ENCODE measurements at regions not wholly inside any gene's neighbourhood (a gene's known extent, or its start where the extent isn't known, plus 50 kb on each side); places are given as distances from the start of the nearest gene placed in this dataset.
A peak's percentile ranks its signal among the peaks of the same experiment; 100 is the strongest.

DNA sequence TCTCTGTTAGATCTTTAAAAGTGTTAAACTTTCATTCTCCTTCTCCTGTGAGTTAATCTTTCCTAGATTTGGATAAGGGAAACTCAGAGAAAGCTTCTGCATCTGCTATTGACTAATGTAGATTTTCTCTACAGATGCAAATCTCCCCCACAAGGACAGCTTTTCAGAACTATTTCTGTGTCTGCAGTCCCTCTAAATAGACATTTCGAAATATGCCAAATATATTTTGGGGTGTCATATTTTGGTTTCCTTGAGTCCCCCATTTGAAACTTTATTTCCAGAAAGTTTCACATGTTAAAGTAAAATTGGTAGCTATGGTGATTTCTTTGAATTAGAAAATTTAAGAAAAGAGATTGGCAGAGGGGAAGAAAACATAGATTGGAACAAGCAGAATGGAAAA lies 852.3 kb upstream of the ALCAM start:
- H2AFZ ChIP-seq (ENCODE audit: low read length): no peak overlapping the region
- no peak overlapping the region for H3K9ac ChIP-seq (ENCODE audit: low read length)
- H4K20me1 ChIP-seq (ENCODE audit: insufficient read depth, low read length): no peaks in the 10 kb centered on the region
- peaks cover 12% of the 10 kb centered on the region for H3K4me1 ChIP-seq (ENCODE audit: low read length)
- no peak overlapping the region for H3K4me2 ChIP-seq (ENCODE audit: low read depth, low read length)
- no peak overlapping the region for H3K4me3 ChIP-seq (ENCODE audit: low read length)
- TF ChIP-seq EZH2phosphoT487 (IDR thresholded peaks at IDR 0.05; ENCODE audit: low read length): no peak
- TF ChIP-seq EZH2 (optimal IDR thresholded peaks at IDR 0.05; ENCODE audit: low read depth, low read length): no peak
- TF ChIP-seq, protein P1, sequence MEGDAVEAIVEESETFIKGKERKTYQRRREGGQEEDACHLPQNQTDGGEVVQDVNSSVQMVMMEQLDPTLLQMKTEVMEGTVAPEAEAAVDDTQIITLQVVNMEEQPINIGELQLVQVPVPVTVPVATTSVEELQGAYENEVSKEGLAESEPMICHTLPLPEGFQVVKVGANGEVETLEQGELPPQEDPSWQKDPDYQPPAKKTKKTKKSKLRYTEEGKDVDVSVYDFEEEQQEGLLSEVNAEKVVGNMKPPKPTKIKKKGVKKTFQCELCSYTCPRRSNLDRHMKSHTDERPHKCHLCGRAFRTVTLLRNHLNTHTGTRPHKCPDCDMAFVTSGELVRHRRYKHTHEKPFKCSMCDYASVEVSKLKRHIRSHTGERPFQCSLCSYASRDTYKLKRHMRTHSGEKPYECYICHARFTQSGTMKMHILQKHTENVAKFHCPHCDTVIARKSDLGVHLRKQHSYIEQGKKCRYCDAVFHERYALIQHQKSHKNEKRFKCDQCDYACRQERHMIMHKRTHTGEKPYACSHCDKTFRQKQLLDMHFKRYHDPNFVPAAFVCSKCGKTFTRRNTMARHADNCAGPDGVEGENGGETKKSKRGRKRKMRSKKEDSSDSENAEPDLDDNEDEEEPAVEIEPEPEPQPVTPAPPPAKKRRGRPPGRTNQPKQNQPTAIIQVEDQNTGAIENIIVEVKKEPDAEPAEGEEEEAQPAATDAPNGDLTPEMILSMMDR (IDR thresholded peaks at IDR 0.05; ENCODE audit: low read length): no peak
- no peaks in the 10 kb centered on the region for H3K9me3 ChIP-seq (replicated peaks; ENCODE audit: insufficient read depth, low read length)
- no peaks in the 10 kb centered on the region for H3K79me2 ChIP-seq (ENCODE audit: low read length)
- no peak overlapping the region for H3K27ac ChIP-seq (ENCODE audit: low read length)
- H3K36me3 ChIP-seq (replicated peaks; ENCODE audit: insufficient read depth, low read length): no peaks in the 10 kb centered on the region
- no peak for DNase-seq
- no peaks in the 10 kb centered on the region for H3K27me3 ChIP-seq (replicated peaks; ENCODE audit: insufficient read depth, low read length)
- no peaks in the 10 kb centered on the region for H3K9me2 ChIP-seq (replicated peaks; ENCODE audit: insufficient read depth, low read length)
- peaks cover under 1% of the 10 kb centered on the region; the same call in 1 of the 2 replicates for H3F3A ChIP-seq (ENCODE audit: insufficient read depth, low read length)

DNA sequence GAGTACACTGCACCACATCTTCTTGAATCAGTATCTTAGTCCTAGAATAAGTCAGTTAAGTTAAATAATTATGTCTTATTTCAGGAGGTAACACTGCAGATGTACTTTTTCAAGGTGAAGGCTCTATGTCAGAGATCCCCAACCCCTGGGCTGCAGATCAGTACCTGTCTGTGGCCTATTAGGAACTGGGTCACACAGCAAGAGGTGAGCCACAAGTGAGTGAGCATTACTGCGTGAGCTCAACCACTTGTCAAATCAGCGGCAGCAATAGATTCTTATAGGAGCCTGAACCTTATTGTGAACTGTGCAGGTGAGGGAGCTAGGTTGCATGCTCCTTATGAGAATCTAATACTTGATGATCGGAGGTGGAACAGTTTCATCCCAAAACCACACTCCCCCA lies 851.9 kb upstream of the ALCAM start:
- H3K36me3 ChIP-seq (replicated peaks; ENCODE audit: insufficient read depth, low read length): no peaks in the 10 kb centered on the region
- no peak for DNase-seq
- peaks cover 16% of the 10 kb centered on the region for H3K4me1 ChIP-seq (ENCODE audit: low read length)
- H3K4me2 ChIP-seq (ENCODE audit: low read depth, low read length): no peak overlapping the region
- no peak overlapping the region for H2AFZ ChIP-seq (ENCODE audit: low read length)
- H3K27ac ChIP-seq (ENCODE audit: low read length): no peak overlapping the region
- H3F3A ChIP-seq (ENCODE audit: insufficient read depth, low read length): peaks cover 3% of the 10 kb centered on the region; the same call in 1 of the 2 replicates
- H3K4me3 ChIP-seq (ENCODE audit: low read length): no peak overlapping the region
- no peaks in the 10 kb centered on the region for H4K20me1 ChIP-seq (ENCODE audit: insufficient read depth, low read length)
- H3K27me3 ChIP-seq (replicated peaks; ENCODE audit: insufficient read depth, low read length): no peaks in the 10 kb centered on the region
- no peaks in the 10 kb centered on the region for H3K79me2 ChIP-seq (ENCODE audit: low read length)
- H3K9me3 ChIP-seq (replicated peaks; ENCODE audit: insufficient read depth, low read length): no peaks in the 10 kb centered on the region
- H3K9ac ChIP-seq (ENCODE audit: low read length): no peak overlapping the region
- H3K9me2 ChIP-seq (replicated peaks; ENCODE audit: insufficient read depth, low read length): no peaks in the 10 kb centered on the region
- TF ChIP-seq EZH2 (optimal IDR thresholded peaks at IDR 0.05; ENCODE audit: low read depth, low read length) (no peak), EZH2phosphoT487 (IDR thresholded peaks at IDR 0.05; ENCODE audit: low read length) (no peak)
- TF ChIP-seq, protein P1 (IDR thresholded peaks at IDR 0.05; ENCODE audit: low read length): no peak

DNA sequence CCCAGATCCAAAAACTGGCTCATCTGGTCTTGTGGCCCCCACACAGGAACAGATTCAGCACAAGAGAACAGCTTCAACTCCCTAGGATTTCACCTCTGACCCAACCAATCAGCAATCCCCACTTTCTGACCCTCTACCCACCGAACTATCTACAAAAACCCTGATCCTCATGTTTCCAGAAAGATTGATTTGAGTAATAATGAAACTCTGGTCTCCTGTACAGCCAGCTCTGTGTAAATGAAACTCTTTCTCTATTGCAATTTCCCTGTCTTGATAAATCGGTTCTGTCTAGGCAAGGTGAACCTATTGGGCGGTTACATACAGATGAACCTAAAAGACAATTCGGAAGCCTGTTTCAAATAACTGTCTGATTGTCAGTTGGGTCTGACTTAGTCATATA lies 847.6 kb upstream of the ALCAM start:
- TF ChIP-seq, protein P1 (IDR thresholded peaks at IDR 0.05; ENCODE audit: low read length): no peak
- no peak for TF ChIP-seq EZH2phosphoT487 (IDR thresholded peaks at IDR 0.05; ENCODE audit: low read length)
- no peak for TF ChIP-seq EZH2 (optimal IDR thresholded peaks at IDR 0.05; ENCODE audit: low read depth, low read length)

More for the DNA sequence above, 847.6 kb upstream of the ALCAM start:
- Histone ChIP-seq H3K27ac (ENCODE audit: low read length) (peak overlapping the region; percentile 48; the same call in 1 of the 2 replicates), H3K4me1 (ENCODE audit: low read length) (peaks cover 21% of the 10 kb centered on the region), H3K4me3 (ENCODE audit: low read length) (no peak overlapping the region), H3K79me2 (ENCODE audit: low read length) (peaks cover 2% of the 10 kb centered on the region; the same call in 1 of the 2 replicates), H3K9me3 (replicated peaks; ENCODE audit: insufficient read depth, low read length) (no peaks in the 10 kb centered on the region), H3K36me3 (replicated peaks; ENCODE audit: insufficient read depth, low read length) (no peaks in the 10 kb centered on the region), H3K9me2 (replicated peaks; ENCODE audit: insufficient read depth, low read length) (no peaks in the 10 kb centered on the region), H4K20me1 (ENCODE audit: insufficient read depth, low read length) (no peaks in the 10 kb centered on the region), H3K9ac (ENCODE audit: low read length) (no peak overlapping the region; the same call in 1 of the 2 replicates), H2AFZ (ENCODE audit: low read length) (no peak overlapping the region), H3K4me2 (ENCODE audit: low read depth, low read length) (peak overlapping the region; percentile 55), H3F3A (ENCODE audit: insufficient read depth, low read length) (peaks cover 14% of the 10 kb centered on the region), H3K27me3 (replicated peaks; ENCODE audit: insufficient read depth, low read length) (no peaks in the 10 kb centered on the region)
- peak; percentile 6 for DNase-seq

Data from MM.1S (cell line).